HG03442 (cell line): ENCODE measurements at regions not wholly inside any gene's neighbourhood (a gene's known extent, or its start where the extent isn't known, plus 50 kb on each side); places are given as distances from the start of the nearest gene placed in this dataset.
"Not testable (repeated sequence)": the region's sequence is repeated elsewhere in the genome, so short reads cannot be mapped to it uniquely, and the experiment has no call there.

Source experiments
- ATAC-seq: cut with Tn5 transposase; IDR thresholded peaks from one replicate; pipeline ENCODE4 v1.9.1; 2021; ENCODE audit warnings: mild to moderate bottlenecking, moderate library complexity; ENCODE audit not compliant: unreplicated experiment

DNA sequence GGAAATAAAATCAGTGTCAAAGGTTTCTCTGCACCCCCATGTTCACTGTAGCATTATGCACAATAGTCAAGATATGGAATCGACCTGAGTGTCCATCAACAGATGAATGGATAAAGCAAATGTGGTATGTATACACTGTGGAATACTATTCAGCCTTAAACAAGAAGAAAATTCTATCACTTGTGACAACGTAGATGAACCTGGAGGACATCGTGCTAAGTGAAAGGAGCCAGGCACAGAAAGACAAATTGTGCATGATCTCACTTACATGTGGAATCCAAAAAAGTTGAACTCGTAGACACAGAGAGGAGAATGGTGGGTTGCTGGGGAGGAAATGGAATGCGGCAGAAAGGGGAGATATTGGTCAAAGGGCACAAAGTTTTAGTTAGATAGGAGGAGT, 136.3 kb upstream of the ESR1 start:
- no peak for ATAC-seq

- ATAC-seq = no peak
Observed at GRCh38 chr6:151674578-151674977, 132.9 kb upstream of the ESR1 start.

GRCh38 chr6:151675746-151676459, 131.6 kb upstream of the ESR1 start:
- ATAC-seq = peak; percentile 93

DNA sequence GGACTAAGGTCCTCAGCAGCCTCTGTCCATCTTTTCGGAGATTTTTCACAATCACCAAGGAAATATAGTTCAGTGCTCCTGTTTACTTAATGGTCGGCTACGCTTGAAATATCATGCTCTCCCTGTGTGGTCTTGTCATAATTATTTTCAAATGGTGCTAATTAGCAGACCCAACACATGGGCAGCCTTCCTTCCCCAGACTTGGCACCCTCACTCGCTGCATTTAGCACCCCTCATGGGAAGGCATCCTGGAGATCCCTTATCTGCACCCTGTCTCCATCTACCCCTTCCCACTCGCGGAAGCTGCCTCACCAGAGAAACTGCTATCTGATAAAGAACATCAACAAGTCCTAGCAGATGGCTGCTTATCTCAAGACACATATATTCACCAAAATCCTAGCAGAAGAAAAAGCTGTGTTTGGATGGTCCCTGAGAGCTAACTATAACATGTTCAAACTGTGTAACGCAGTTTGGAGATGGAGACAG, 131.0 kb upstream of the ESR1 start:
- ATAC-seq = no peak

- ATAC-seq = no peak
Observed at GRCh38 chr6:151677404-151677803, 130.1 kb upstream of the ESR1 start.

DNA sequence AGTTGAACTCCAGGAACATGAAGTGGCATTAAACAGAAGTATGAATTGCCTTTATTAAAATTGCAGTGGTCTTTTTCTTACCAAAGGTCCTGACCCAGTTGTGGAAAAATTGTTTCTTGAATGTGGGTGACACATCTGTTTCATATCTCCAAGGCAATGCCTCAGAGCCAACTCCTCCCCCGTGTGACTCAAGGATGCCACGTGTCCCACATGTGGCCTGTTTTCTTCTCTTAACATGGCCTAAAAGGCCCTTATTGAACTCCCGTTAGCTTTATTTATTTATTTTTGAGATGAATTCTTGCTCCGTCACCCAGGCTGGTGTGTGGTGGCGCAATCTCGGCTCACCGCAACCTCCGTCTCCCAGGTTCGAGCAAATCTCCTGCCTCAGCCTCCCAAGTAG, 128.4 kb upstream of the ESR1 start:
- ATAC-seq = no peak

- ATAC-seq = no peak
Observed at GRCh38 chr6:151679941-151680340, 127.5 kb upstream of the ESR1 start.

GRCh38 chr6:151680846-151681432, 126.5 kb upstream of the ESR1 start:
- ATAC-seq = no peak

GRCh38 chr6:151681433-151682059, 125.9 kb upstream of the ESR1 start:
- no peak for ATAC-seq

- ATAC-seq = no peak
Observed at GRCh38 chr6:151682251-151682650, 125.2 kb upstream of the ESR1 start.

GRCh38 chr6:151682922-151683321, 124.6 kb upstream of the ESR1 start:
- ATAC-seq = no peak

DNA sequence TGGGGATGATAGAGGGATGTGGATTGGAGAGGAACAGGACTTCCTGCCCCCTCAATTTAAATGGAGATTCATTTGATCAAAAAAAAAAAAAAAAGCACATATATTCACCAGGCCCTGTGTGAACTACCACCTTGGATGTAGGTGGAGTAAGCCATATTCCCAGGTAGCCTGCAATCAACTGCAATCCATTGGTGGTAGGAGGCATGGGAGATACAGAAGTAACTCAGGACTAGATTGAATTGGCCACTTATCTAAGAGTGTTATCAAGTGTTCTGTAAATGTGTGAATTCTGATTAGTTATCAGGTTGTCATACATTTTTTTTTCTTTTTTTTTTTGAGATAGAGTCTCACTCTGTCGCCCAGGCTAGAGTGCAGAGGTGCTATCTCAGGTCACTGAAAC, 124.1 kb upstream of the ESR1 start:
- no peak for ATAC-seq

DNA sequence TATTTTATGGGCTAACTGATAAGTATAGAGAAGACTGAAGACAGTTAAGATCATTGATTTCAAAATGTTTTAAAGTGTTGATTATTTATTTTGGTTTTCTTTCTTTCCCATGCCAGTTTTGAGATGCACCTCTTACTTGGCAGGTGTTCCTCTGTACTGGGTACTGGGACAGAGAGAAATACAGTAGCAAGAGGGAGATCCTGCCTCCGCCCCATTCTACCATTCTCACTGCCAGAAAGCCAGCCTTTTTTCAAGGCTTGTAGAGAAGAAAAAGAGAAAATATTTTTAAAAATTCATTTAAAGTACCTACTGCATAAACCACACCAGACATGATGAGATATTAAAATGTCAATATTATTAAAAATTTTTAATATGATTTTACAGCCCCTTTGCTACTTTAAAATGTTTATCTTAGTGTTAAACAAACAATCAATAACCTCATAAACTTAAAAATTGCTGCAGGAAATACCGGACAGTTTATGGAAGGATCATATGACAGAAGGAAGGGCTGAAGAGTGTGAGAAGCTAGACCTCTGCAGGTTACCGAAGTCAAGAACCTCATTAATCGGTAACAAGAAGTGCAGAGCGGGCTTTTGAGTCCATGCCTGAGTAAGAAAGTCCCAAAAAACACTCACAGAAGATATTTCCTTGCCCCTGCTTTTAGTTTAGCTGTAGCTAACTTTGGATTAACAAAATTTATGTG, 117.8 kb upstream of the ESR1 start:
- no peak for ATAC-seq

DNA sequence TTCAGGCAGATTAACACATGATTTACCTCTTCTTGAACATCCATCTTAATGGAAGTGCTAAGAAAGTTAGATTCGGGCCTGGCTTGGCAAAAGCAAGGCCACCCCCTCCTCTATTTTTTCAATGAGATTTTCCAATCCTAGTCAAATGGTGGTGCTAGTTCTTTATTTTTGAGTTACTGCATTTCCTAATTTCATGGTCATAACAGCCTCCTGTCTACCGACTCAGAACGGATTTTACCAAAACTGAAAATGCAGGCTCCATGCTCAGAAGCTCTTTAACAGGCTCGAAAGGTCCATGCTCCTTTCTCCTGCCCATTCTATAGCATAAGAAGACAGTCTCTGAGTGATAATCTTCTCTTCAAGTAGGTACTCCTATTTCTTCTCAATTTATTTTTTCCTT, 117.2 kb upstream of the ESR1 start:
- ATAC-seq = peak; percentile 29

- peak; percentile 98 for ATAC-seq
Observed at GRCh38 chr6:151690768-151691562, 116.5 kb upstream of the ESR1 start.

- ATAC-seq = no peak
Observed at GRCh38 chr6:151692216-151692615, 115.3 kb upstream of the ESR1 start.

- no peak for ATAC-seq
Observed at GRCh38 chr6:151693366-151693765, 114.1 kb upstream of the ESR1 start.

DNA sequence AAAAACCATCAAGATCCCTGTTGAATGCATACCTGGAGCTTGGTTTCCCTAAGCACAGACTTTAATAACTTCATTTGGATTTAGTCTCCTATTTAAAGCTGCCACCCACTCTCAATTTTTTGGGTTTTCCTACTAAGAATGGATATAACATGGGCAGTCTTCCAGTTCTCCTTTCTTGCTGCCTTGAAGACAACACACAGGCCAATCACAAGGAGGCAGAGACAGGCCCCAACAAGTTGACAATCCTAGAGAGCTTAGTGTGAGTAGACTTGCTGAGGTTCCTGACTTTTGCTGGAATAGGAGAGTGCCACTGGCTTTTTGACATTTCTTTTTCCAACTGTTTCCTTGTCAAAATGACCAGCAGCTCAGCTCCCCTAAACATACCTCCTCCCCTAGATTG, 112.3 kb upstream of the ESR1 start:
- ATAC-seq = no peak

DNA sequence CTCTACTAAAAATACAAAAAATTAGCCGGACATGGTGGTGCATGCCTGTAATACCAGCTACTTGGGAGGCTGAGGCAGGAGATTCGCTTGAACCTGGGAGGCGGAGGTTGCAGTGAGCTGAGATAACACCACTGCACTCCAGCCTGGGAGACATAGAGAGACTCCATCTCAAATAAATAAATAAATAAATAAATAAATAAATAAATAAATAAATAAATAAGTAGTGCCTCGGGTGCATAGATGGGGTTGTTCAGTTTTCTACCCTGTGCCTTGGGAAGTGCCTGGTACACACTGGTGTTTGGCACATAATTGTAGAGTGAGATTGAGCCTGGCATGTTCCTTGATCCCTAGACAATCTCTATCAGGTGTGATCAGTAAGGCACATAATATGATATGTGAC, 111.2 kb upstream of the ESR1 start:
- not testable (repeated sequence) for ATAC-seq

DNA sequence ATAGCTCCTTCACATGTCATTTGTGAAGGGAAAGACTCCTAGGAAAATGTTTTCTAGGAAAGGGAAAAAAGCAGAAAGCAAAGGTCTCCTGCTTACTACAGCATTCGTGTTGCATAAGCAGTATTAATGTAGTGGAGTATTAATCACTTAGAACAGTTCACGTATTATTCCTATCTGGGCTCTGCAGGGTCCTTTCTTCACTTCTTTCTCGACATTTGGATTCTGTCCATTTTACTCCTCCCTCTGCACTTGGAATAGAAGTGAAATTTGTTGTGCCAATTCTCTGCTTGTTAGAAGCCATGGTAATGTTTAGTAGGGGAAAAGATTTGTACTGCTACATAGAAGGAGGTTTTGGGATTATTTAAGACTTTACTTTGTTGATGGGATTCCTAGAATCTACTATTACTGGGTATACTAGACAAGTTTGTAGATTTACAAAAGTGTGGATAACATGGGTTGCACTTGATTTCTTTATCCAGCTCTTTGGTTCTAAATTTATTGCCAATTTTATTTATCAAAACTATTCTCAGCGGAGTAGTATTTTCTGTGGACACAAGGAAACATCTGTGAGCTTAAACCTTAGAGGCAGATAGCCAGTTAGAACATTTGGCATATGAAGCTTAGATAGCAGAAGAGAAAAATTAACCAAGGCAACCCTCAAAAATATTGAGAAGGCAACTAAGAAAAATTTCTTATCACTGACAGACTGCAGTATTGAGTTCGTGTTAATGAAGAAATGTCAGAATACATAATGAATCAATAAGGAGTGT, 108.4 kb upstream of the ESR1 start:
- no peak for ATAC-seq
